NCI-H510A (cell line): ENCODE measurements at regions not wholly inside any gene's neighbourhood (a gene's known extent, or its start where the extent isn't known, plus 50 kb on each side); places are given as distances from the start of the nearest gene placed in this dataset.

Experiments
- DNase-seq: peaks from one replicate; lab custom pipeline; 2025; lab: John Stamatoyannopoulos, UW

GRCh38 chr19:27936139-27936538 is 1276.8 kb downstream of the UQCRFS1 start:
- DNase-seq, result no peak

- no peak for DNase-seq
These were observed 1277.3 kb downstream of the UQCRFS1 start for GRCh38 chr19:27935669-27936068.

- no peak for DNase-seq
These were observed 1283.6 kb downstream of the UQCRFS1 start for GRCh38 chr19:27929399-27929798.

GRCh38 chr19:27925202-27925601 is 1287.7 kb downstream of the UQCRFS1 start:
- no peak for DNase-seq

DNA sequence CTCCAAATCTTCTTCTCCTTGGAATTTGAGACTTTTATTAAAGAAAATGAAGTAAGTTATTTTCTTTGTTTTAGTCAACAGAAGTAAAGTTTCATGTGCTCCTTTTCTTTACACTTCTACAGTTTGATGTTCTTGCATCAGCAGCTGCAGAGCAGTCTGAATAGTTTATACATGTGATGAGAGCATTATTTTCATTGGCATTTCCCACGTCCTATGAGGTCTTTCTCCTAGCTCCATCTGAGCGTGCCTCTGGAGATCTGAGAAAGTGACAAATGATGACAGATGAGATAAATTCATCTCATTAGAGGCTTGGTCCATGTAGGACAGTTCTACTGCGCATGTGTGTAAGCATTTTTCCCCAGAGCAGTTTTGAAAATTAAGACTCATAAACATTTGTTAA is 1290.0 kb downstream of the UQCRFS1 start:
- no peak for DNase-seq

GRCh38 chr19:27920774-27921173 is 1292.2 kb downstream of the UQCRFS1 start:
- DNase-seq, result no peak

DNA sequence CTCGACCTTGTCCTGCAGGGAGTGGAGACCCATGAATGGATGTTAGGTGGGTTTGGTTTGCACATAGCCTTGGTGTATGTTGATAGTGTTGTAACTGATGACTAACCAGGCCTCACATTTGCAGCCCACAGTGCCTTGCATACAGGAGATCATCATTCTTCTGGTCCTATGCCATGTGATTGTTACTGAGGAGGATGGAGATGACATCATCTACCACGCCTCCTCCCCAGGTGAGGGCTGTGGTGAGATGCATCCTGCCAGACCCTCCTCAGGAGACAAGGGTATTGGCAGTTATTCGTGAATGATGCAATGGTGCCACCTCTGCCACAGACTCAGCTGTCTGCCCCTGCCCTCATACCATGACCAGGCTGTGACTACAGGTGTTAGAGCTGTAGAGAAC is 1294.1 kb downstream of the UQCRFS1 start:
- DNase-seq, result no peak

- no peak for DNase-seq
These were observed 1301.6 kb downstream of the UQCRFS1 start for GRCh38 chr19:27911122-27911898.

- DNase-seq, result no peak
These were observed 1303.1 kb downstream of the UQCRFS1 start for GRCh38 chr19:27909861-27910260.

GRCh38 chr19:27909185-27909840 is 1303.6 kb downstream of the UQCRFS1 start:
- DNase-seq, result no peak

DNA sequence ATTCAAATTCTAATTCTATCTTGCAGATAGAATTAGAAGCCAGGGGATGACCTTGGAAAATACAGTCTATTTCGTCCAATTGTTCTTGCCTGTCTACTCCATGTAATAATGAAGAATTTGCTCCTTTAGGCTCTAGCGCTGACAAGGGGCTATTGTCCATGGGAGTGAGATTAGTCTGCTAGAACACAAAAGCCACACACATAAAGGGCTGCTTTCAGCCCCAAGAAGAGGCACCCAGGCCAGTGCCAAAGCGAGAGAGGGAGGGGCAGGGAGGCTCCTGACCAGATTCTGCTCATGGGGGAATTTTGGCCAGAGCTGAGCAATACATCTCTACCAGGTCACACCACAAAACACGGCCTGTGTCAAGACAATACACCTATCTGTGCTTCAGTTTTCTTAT is 1306.9 kb downstream of the UQCRFS1 start:
- DNase-seq, result no peak

- DNase-seq, result no peak
These were observed 1307.9 kb downstream of the UQCRFS1 start for GRCh38 chr19:27905074-27905473.

DNA sequence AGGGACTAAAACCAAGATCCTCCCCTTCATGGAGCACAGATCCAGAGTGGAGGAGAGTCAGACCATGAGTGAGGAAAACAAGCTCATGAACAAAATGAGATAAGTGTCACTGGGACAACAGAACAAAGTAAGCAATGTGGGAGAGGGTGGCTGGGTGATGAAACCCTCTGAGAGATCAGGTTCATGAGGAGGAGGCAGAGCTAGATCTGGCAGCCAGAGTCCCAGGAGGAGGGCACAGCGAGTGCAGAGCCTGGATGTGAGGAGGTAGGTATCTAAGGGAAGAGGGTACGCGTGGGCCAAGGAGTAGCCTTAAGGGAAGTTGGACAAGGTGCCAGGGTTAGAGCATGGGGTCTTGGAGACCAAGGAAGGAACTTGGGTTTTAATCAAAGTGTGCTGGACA is 1311.9 kb downstream of the UQCRFS1 start:
- DNase-seq, result no peak

GRCh38 chr19:27896091-27896490 is 1316.9 kb downstream of the UQCRFS1 start:
- no peak for DNase-seq

GRCh38 chr19:27894906-27895754 is 1317.8 kb downstream of the UQCRFS1 start:
- DNase-seq, result no peak

GRCh38 chr19:27892500-27892899 is 1320.5 kb downstream of the UQCRFS1 start:
- no peak for DNase-seq

GRCh38 chr19:27891411-27891810 is 1321.5 kb downstream of the UQCRFS1 start:
- no peak for DNase-seq

GRCh38 chr19:27890696-27891095 is 1322.3 kb downstream of the UQCRFS1 start:
- no peak for DNase-seq

GRCh38 chr19:27890206-27890605 is 1322.7 kb downstream of the UQCRFS1 start:
- DNase-seq, result no peak

- no peak for DNase-seq
These were observed 1323.8 kb downstream of the UQCRFS1 start for GRCh38 chr19:27889156-27889555.

- no peak for DNase-seq
These were observed 1325.0 kb downstream of the UQCRFS1 start for GRCh38 chr19:27887946-27888345.

- no peak for DNase-seq
These were observed 1327.6 kb downstream of the UQCRFS1 start for GRCh38 chr19:27885359-27885758.

DNA sequence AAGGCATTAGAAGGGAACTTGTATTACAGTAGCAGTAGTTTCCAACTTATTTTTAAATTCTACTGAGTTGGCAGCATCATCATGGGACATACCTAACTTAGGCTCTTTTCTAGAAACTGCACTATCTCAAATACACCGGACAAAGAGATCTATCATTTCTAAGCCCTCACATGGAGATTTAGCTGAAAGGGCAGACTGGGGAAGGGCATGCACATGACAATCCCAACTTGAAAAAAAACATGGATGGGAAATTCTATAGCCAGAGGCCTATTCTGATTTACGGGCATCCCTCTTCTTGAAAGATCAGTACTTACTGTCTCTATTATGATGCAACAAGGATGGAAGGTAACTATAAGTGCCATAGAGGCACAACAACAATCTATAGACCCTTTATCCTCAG is 1328.6 kb downstream of the UQCRFS1 start:
- DNase-seq, result no peak
